MV-4-11 (cell line): ENCODE measurements at regions not wholly inside any gene's neighbourhood (a gene's known extent, or its start where the extent isn't known, plus 50 kb on each side); places are given as distances from the start of the nearest gene placed in this dataset.
"Not testable (repeated sequence)": the region's sequence is repeated elsewhere in the genome, so short reads cannot be mapped to it uniquely, and the experiment has no call there.

Experiments used
- DNase-seq: peaks from one replicate; lab custom pipeline; 2025; lab: John Stamatoyannopoulos, UW

- DNase-seq, result no peak
These were observed 106.7 kb downstream of the FAM174A start for GRCh38 chr5:100641833-100642232.

GRCh38 chr5:100643473-100643872 lies 108.3 kb downstream of the FAM174A start:
- DNase-seq, result peak; percentile 2

GRCh38 chr5:100644185-100644584 lies 109.0 kb downstream of the FAM174A start:
- DNase-seq, result no peak

GRCh38 chr5:100644776-100645175 lies 109.6 kb downstream of the FAM174A start:
- DNase-seq, result no peak

DNA sequence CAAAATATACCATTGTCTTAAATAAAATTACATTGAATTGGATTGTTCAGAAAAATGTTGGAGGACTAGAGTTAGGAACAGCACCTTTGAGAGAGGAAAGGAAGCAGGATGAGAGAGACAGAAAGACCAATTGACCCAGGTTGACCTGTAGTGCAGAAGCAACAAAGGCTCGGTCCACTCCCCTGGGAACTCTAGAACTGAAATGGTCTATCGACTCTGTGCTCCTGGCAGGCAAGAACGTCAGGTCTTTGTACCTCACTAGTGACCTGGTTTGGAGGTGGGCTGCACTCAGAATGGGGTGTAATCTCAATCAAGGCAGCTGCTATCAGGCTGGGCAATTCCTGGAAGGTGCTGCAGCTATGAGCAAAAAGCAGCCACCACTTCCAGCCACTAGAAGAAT lies 110.8 kb downstream of the FAM174A start:
- DNase-seq, result no peak

DNA sequence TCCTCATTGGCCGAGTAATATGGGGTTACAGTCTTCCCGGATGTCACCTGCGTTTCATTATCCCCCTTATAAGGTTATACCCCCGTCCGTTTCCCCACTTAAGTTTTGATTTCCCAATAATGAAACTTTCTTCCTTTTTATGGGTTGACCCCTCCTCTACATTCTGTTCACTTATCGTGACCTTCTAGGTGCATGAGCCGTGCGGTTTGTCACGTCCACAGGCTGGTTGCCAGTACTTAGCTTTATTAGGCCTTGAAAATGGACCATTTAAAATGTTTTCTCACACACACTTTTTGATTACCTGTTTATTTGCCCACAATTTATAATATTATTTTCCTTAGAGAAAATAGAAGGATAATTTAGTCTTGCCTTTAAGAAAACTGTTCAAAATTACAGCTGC lies 111.5 kb downstream of the FAM174A start:
- no peak for DNase-seq

DNA sequence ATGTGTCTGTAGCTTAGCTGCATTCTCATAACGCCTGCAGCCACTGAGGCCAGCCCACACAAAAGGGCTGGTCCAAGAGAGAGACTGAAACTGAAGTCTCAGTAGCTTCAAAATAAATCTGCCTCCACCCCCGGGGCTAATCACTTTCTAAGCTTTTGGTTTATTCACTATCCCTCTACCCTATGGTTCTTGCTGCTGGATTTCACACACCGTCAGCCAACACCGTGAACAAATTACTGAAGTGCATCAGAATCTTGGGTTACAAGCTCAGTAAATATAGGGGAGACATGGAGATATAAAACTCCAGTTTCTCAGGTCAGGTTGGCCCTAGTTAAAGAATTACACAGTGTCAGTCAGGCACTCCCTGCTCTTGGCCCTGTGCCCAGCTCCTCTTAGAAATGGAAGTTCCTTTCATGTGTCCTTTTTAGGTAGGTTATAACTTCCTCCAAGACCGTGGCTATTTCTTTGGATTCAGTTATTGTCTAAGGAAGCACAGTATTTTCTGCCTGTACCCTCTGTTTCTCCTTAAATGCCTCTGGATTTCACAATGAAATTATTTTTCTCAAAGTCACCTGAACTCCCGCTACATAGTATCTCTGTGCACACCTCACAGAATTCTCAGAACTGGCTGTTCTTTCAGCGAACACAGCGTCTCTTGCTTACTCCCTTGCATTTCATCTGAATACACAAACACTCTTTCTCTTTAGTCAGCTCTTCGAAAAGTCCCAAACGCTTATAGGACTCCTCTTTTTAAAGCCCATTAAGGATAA lies 112.5 kb downstream of the FAM174A start:
- peak; percentile 30 for DNase-seq

GRCh38 chr5:100654895-100655294 lies 119.7 kb downstream of the FAM174A start:
- no peak for DNase-seq

DNA sequence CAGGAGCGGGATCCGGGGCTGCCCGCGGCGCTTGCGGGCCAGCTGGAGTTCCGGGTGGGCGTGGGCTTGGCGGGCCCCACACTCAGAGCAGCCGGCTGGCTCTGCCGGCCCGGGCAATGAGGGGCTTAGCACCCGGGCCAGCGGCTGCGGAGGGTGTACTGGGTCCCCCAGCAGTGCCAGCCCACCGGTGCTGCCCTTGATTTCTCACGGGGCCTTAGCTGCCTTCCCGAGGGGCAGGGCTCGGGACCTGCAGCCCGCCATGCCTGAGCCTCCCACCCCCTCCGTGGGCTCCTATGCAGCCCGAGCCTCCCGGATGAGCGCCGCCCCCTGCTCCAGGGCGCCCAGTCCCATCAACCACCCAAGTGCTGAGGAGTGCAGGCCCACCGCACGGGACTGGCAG lies 121.6 kb downstream of the FAM174A start:
- DNase-seq, result not testable (repeated sequence)

GRCh38 chr5:100659080-100659795 lies 124.1 kb downstream of the FAM174A start:
- no peak for DNase-seq

- no peak for DNase-seq
These were observed 129.0 kb downstream of the FAM174A start for GRCh38 chr5:100664140-100664539.

- DNase-seq, result peak; percentile 95
These were observed 132.0 kb downstream of the FAM174A start for GRCh38 chr5:100667161-100667630.

GRCh38 chr5:100668511-100668910 lies 133.3 kb downstream of the FAM174A start:
- no peak for DNase-seq

DNA sequence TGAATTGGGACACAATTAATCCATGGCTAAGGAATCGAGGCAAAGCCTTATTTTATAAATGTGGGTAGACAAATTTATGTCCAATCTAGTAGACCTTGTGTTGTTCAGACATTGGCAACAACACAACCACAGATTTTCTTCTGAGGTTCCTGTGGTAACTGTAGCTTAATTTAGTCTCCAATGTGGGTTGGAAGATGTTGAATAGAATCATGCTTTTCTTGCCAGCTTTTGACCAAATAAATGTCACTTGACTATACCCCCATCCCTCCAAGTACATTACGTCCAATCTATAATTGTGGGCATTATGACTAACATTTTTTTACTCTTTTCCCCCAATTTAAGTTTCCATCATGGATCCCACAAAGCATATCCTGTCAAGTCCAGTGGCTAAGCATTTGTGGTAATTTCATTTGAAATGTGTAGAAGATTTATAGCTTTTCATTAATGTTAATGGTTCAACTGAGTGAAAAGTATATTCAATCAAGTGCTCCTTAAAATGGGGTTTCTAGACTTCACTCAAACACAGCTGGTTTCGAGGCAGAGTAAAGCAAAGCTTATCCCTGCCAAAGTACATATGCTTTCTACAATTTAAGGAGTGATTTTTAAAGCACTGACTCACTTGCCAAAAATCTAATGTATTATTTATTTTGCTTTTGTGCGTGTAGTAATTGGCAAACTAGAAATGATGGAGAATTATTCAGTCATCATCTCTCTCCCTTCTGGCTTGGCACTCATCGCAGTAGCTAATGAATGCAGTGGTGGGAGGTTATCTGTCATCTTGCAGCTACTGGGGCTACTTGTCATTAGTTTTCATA lies 141.8 kb downstream of the FAM174A start:
- DNase-seq, result peak; percentile 59

DNA sequence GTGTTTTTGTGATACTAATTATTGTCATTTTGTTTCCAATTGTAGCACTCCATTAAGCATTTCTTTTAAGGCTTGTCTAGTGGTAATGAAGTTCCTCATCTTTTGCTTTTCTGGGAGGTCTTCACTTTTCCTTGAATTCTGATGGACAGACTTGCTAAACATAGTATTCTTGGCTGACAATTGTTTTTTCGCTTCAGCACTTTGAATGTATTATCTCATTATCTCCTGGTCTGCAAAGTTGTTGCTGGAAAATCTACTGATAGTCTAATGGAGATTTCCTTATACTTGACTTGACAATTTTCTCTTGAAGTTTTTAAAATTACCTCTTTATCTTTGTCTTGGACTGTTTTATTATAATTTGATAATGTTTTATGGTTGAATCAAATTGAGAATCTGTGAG lies 147.5 kb downstream of the FAM174A start:
- DNase-seq, result no peak

DNA sequence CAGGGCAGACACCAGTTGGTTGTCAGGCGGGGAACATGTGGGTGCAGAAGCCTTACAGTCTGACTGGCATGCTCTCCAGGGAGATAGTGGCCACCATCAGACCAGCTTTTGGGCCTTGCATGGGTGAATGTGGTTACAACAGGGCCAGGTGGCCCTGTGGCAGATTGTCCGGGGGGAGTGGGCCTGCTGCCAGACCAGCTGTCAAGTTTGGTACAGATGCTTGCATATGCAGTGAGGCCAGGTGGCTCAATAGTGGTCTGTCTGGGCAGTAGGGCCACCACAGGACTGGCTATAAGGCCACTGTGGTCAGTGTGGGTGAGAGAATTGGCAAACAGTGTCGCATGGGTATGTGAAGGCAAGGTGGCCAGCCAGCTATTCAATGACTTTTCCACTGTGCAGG lies 148.7 kb downstream of the FAM174A start:
- peak; percentile 29 for DNase-seq

DNA sequence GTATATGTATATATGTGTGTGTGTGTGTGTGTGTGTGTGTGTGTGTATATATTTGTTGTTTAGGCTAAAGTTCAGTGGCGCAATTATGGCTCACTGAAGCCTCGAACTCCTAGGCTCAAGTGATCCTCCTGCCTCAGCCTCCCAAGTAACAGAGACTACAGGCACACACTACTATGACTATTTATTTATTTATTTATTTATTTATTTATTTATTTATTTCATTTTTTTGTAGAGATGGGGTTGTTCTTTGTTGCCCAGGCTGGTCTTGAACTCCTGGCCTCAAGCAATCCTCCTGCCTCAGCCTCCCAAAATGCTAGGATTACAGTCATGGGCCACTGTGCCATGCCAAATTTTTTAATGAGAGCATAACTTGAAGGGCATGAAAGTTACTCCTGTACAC lies 149.9 kb downstream of the FAM174A start:
- not testable (repeated sequence) for DNase-seq

GRCh38 chr5:100688834-100689233 lies 153.7 kb downstream of the FAM174A start:
- not testable (repeated sequence) for DNase-seq

DNA sequence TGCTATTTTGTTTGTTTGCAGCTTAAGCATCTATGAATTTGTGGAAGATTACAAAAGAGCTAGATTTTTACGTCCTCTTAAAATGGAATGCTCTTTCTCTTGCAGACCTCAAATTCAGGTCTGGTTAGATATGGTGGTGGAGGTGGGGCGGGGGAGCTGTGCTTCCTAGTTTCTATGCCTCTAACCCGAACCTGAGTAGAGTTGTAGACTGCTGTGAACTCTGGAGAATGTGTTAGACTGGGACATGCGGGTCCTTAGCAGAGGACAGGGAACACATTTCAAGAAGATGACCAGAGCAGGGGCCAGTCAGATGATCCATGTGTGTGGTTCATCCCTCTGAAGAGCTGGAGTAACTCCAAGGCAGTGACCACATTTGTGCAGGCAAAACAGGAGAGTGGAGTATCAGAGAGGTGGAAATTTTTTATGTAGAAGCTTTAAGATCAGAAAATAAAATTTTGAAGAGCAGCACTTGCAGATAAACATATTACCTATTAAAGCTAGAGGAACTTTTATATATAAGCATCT lies 154.9 kb downstream of the FAM174A start:
- no peak for DNase-seq

DNA sequence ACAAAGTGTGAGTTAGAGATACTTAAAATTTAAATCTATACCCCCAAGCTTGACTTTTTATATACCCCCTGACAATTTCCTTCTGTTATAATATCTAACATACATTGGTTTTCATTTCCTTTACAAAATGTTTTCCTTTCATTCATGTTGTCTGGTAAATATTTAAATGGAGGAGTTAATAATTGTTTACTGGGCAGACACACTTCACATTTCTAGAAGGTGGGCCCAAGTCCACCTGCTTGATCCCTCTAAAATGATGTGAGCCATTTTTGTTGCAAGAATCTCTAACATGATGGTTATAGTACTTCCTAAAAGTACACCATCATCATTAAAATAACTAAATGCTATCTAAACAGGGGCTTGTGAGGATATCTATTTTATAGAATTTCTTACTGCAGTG lies 155.9 kb downstream of the FAM174A start:
- no peak for DNase-seq

GRCh38 chr5:100691548-100691947 lies 156.4 kb downstream of the FAM174A start:
- no peak for DNase-seq

GRCh38 chr5:100693481-100693880 lies 158.3 kb downstream of the FAM174A start:
- DNase-seq, result no peak
